ENCODE measurements at regions not wholly inside any gene's neighbourhood (a gene's known extent, or its start where the extent isn't known, plus 50 kb on each side); places are given as distances from the start of the nearest gene placed in this dataset.

DNA sequence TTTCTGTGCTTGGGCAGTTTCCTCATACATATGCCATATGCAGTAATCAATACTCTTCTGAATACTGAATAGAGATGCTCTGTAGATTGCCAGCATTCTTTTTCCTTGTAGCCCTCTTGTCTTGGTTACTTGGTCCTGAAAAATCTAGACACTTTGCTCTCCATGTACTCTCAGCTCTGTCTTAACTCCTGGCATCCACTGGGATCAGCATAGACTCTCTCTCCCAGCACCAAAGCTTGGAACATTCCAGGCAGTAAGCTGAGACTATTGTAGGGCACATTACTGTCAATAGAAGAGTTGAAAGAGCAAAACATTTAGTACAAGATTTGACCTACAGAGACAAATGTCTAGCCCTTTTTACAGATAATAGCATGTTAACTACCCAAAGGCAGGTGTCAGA, 1100.3 kb downstream of the TBL1XR1 start:
- TF ChIP-seq, protein P1, sequence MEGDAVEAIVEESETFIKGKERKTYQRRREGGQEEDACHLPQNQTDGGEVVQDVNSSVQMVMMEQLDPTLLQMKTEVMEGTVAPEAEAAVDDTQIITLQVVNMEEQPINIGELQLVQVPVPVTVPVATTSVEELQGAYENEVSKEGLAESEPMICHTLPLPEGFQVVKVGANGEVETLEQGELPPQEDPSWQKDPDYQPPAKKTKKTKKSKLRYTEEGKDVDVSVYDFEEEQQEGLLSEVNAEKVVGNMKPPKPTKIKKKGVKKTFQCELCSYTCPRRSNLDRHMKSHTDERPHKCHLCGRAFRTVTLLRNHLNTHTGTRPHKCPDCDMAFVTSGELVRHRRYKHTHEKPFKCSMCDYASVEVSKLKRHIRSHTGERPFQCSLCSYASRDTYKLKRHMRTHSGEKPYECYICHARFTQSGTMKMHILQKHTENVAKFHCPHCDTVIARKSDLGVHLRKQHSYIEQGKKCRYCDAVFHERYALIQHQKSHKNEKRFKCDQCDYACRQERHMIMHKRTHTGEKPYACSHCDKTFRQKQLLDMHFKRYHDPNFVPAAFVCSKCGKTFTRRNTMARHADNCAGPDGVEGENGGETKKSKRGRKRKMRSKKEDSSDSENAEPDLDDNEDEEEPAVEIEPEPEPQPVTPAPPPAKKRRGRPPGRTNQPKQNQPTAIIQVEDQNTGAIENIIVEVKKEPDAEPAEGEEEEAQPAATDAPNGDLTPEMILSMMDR (IDR thresholded peaks at IDR 0.05) = no peak
- TF ChIP-seq POLR2A (IDR thresholded peaks at IDR 0.05) = no peak

All from gastroesophageal sphincter (tissue), 3 donors.